PFSK-1 (cell line): ENCODE measurements at regions not wholly inside any gene's neighbourhood (a gene's known extent, or its start where the extent isn't known, plus 50 kb on each side); places are given as distances from the start of the nearest gene placed in this dataset.

Experiments used
- FOXP2 ChIP-seq: optimal IDR thresholded peaks from 2 replicates; pipeline ENCODE3; 2011; ENCODE audit warnings: borderline replicate concordance, control low read depth, inconsistent platforms; ENCODE audit not compliant: insufficient read depth; ENCODE audit errors: extremely low read length, extremely low read depth
- POLR2AphosphoS5 ChIP-seq: IDR thresholded peaks from 2 replicates; pipeline ENCODE4 v1.6.1; 2012; ENCODE audit warnings: low read depth, mild to moderate bottlenecking, control low read depth, low read length, moderate library complexity
- REST ChIP-seq, 2 experiments: IDR thresholded peaks; 2 replicates each; pipeline versions ENCODE4 v1.6.1 to v1.8.0; 2011 to 2012; ENCODE audit warnings: low read depth in 2 of 2, low read length in 2 of 2, control low read depth in 1 of 2, inconsistent platforms in 1 of 2, mild to moderate bottlenecking in 1 of 2, moderate library complexity in 1 of 2; ENCODE audit not compliant: insufficient read depth in 1 of 2

- TF ChIP-seq REST (IDR thresholded peaks at IDR 0.05; ENCODE audit: insufficient read depth in 1 of 2, low read depth in 2 of 2, low read length in 2 of 2) (no peak), FOXP2 (no peak), POLR2AphosphoS5 (no peak)
Measured at GRCh38 chr10:64546073-64546472, 1024.9 kb downstream of the REEP3 start.
